DND-41 (cell line): ENCODE measurements at regions not wholly inside any gene's neighbourhood (a gene's known extent, or its start where the extent isn't known, plus 50 kb on each side); places are given as distances from the start of the nearest gene placed in this dataset.
A peak's percentile ranks its signal among the peaks of the same experiment; 100 is the strongest.

Experiments
- ATAC-seq: fragments of 200-7000 bp; cut with Tn5 transposase; 3 replicates; pipeline ENCODE4 v1.9.1; 2021; ENCODE audit warnings: low read depth; ENCODE audit not compliant: insufficient read depth
- DNase-seq: peaks from one replicate; pipeline ENCODE4 v3.0.0-alpha.2; 2020
- H2AFZ ChIP-seq: 2 replicates; pipeline ENCODE4 v1.6.0; 2012; ENCODE audit warnings: low read depth, low read length
- H3K27ac ChIP-seq: 2 replicates; pipeline ENCODE4 v1.5.1; 2012; ENCODE audit warnings: low read length, inconsistent platforms
- H3K27me3 ChIP-seq: fragments of 200-600 bp; sonication (generic); 2 replicates; pipeline ENCODE4 v1.6.0; 2012; ENCODE audit warnings: low read length, mild to moderate bottlenecking, inconsistent platforms; ENCODE audit not compliant: insufficient read depth, poor library complexity
- H3K36me3 ChIP-seq: 2 replicates; pipeline ENCODE4 v1.5.1; 2012; ENCODE audit warnings: low read length, inconsistent platforms; ENCODE audit not compliant: insufficient read depth
- H3K4me1 ChIP-seq: 2 replicates; pipeline ENCODE4 v1.5.1; 2012; ENCODE audit warnings: mild to moderate bottlenecking, low read length; ENCODE audit not compliant: insufficient read depth
- H3K4me2 ChIP-seq: 2 replicates; pipeline ENCODE4 v1.6.0; 2012; ENCODE audit warnings: mild to moderate bottlenecking, moderate library complexity, low read length, inconsistent platforms; ENCODE audit not compliant: insufficient read depth
- H3K4me3 ChIP-seq, 2 experiments: fragments of 200-600 bp in 1 of 2; shearing (Covaris generic) in 1 of 2; 2 replicates each; pipeline ENCODE4 v1.5.1; 2012 to 2016; ENCODE audit warnings: inconsistent platforms in 2 of 2, low read length in 2 of 2, mild to moderate bottlenecking in 2 of 2, low read depth in 1 of 2, moderate library complexity in 1 of 2
- H3K79me2 ChIP-seq: 2 replicates; pipeline ENCODE4 v1.6.0; 2012; ENCODE audit warnings: low read length, inconsistent platforms; ENCODE audit not compliant: insufficient read depth
- H3K9ac ChIP-seq: 2 replicates; pipeline ENCODE4 v1.6.0; 2012; ENCODE audit warnings: low read depth, mild to moderate bottlenecking, inconsistent platforms, low read length, moderate library complexity
- H3K9me3 ChIP-seq: 2 replicates; pipeline ENCODE4 v1.5.1; 2012; ENCODE audit warnings: low read length, moderate library complexity, mild to moderate bottlenecking, inconsistent platforms; ENCODE audit not compliant: insufficient read depth, severe bottlenecking
- H4K20me1 ChIP-seq: 2 replicates; pipeline ENCODE4 v1.6.0; 2012; ENCODE audit warnings: low read length; ENCODE audit not compliant: insufficient read depth
- EZH2 ChIP-seq: IDR thresholded peaks from 3 replicates; pipeline ENCODE4 v1.6.1; 2012; ENCODE audit warnings: borderline replicate concordance, low read depth, mild to moderate bottlenecking, moderate library complexity, low read length, inconsistent platforms; ENCODE audit not compliant: severe bottlenecking
- TF ChIP-seq, protein P1 (sequence below): IDR thresholded peaks from 2 replicates; pipeline ENCODE4 v1.5.1; 2012; ENCODE audit warnings: borderline replicate concordance, low read length, moderate library complexity, mild to moderate bottlenecking; ENCODE audit not compliant: poor library complexity, severe bottlenecking; ENCODE audit errors: extremely low read depth

DNA sequence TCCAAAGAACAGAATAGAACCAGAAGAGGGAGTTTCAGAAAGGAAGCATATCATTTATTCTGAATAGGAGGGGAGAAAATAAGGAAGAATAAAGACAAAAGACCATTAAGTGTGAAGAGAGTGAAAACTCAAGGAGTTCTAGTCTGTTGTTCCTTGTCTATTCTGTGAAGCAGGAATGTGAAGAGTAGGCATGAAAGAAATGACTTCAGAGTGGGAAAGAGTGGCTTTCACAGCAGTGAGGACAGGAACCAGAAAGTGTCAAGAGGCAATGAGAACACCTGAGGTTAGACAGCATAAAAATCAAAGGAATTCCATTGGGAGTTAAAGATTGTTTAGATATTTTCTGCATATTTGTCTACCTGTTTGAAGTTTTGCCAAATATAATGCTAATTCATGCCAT is 768.8 kb upstream of the GRAMD2B start:
- H3K27ac ChIP-seq: no peak overlapping the region
- H3K79me2 ChIP-seq: no peaks in the 10 kb centered on the region
- TF ChIP-seq, protein P1, sequence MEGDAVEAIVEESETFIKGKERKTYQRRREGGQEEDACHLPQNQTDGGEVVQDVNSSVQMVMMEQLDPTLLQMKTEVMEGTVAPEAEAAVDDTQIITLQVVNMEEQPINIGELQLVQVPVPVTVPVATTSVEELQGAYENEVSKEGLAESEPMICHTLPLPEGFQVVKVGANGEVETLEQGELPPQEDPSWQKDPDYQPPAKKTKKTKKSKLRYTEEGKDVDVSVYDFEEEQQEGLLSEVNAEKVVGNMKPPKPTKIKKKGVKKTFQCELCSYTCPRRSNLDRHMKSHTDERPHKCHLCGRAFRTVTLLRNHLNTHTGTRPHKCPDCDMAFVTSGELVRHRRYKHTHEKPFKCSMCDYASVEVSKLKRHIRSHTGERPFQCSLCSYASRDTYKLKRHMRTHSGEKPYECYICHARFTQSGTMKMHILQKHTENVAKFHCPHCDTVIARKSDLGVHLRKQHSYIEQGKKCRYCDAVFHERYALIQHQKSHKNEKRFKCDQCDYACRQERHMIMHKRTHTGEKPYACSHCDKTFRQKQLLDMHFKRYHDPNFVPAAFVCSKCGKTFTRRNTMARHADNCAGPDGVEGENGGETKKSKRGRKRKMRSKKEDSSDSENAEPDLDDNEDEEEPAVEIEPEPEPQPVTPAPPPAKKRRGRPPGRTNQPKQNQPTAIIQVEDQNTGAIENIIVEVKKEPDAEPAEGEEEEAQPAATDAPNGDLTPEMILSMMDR: no peak
- no peak for TF ChIP-seq EZH2
- peak overlapping the region; percentile 25 for H2AFZ ChIP-seq
- H3K27me3 ChIP-seq: no peaks in the 10 kb centered on the region
- no peak overlapping the region for H3K9ac ChIP-seq
- ATAC-seq (no peak), DNase-seq (no peak)
- peaks cover 3% of the 10 kb centered on the region; the same call in 1 of the 2 replicates for H3K4me1 ChIP-seq
- H3K4me2 ChIP-seq: no peak overlapping the region
- no peaks in the 10 kb centered on the region for H3K36me3 ChIP-seq
- no peak overlapping the region for H3K4me3 ChIP-seq
- no peaks in the 10 kb centered on the region for H4K20me1 ChIP-seq
- no peaks in the 10 kb centered on the region for H3K9me3 ChIP-seq

DNA sequence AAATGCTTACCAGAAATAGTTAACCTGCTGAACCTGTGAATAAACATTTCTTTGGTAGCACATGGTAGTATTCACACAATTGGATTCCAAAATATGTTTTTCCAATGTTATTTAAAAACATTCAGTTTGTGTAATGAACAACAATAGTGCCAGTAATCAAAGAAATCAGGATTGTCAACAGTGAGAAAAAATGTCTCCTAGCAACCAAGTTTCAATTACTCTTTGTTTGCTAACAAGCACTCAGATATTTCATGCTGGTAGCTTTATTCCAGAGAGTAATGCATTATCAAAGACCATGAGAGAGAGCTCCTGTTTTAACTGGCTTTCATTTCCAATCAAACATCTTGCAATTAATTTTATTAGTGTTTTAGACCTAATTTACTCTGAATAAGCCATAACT is 768.1 kb upstream of the GRAMD2B start:
- Histone ChIP-seq H4K20me1 (no peaks in the 10 kb centered on the region), H3K4me1 (peaks cover 3% of the 10 kb centered on the region; the same call in 1 of the 2 replicates), H3K27me3 (no peaks in the 10 kb centered on the region), H3K4me3 (no peak overlapping the region), H3K9me3 (no peaks in the 10 kb centered on the region), H3K79me2 (no peaks in the 10 kb centered on the region), H2AFZ (no peak overlapping the region), H3K4me2 (no peak overlapping the region), H3K36me3 (no peaks in the 10 kb centered on the region), H3K9ac (no peak overlapping the region), H3K27ac (no peak overlapping the region)
- DNase-seq (no peak), ATAC-seq (no peak)
- TF ChIP-seq EZH2: no peak
- TF ChIP-seq, protein P1: no peak

DNA sequence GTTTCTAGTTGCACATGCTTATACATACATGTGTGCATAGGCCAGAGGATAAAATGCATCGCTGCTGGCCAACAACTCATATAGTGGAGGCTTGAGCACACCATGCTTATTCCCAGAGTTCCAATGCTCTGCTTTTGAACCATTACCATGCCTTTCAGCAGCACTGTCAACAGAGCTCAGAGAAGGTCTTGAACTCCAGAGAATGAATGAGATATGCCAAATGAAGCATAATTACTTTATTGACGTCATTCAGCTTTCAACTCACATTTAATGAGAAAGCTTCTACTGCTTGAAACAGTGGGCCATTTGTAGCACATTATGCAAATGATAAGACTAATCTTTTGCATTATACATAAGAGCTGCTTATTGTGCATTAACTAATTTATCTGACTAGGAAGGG is 765.3 kb upstream of the GRAMD2B start:
- Histone ChIP-seq H4K20me1 (no peaks in the 10 kb centered on the region), H3K4me3 (no peak overlapping the region), H3K9ac (no peak overlapping the region), H3K27ac (no peak overlapping the region), H3K9me3 (no peaks in the 10 kb centered on the region), H3K79me2 (no peaks in the 10 kb centered on the region), H3K4me2 (no peak overlapping the region), H3K36me3 (no peaks in the 10 kb centered on the region), H2AFZ (no peak overlapping the region), H3K27me3 (no peaks in the 10 kb centered on the region), H3K4me1 (peaks cover 3% of the 10 kb centered on the region; the same call in 1 of the 2 replicates)
- TF ChIP-seq EZH2: no peak
- TF ChIP-seq, protein P1: no peak
- no peak for DNase-seq
- ATAC-seq: no peak
